HCT116 (cell line): ENCODE measurements at regions not wholly inside any gene's neighbourhood (a gene's known extent, or its start where the extent isn't known, plus 50 kb on each side); places are given as distances from the start of the nearest gene placed in this dataset.

Experiments
- ATAC-seq: fragments of 200-7000 bp; cut with Tn5 transposase; 2 replicates; pipeline ENCODE4 v1.9.1; 2020; ENCODE audit warnings: mild to moderate bottlenecking, moderate library complexity
- BruUV-seq: library from RNA; stranded (reverse); fragments of 400-500 nt; replicated peaks from 2 replicates; lab custom pipeline; 2021; lab: Mats Ljungman, UMichigan
- CTCF ChIA-PET: fragments of 300-600 bp; sonication (Branson Sonifier 250); formaldehyde crosslinking; loops from one replicate; lab custom pipeline; 2021; ENCODE audit warnings: antibody characterized with exemption; lab: Charles Lee
- POLR2A ChIA-PET: fragments of 300-600, 350-600 bp; sonication (Branson Sonifier 250); formaldehyde crosslinking; loops from one replicate; lab custom pipeline; 2021; ENCODE audit warnings: antibody characterized with exemption; lab: Charles Lee
- RAD21 ChIA-PET, 2 experiments: fragments of 300-600 bp; sonication (Branson Sonifier 250); formaldehyde crosslinking; loops; one replicate each; lab custom pipeline; 2023; ENCODE audit warnings: low total read pairs in 2 of 2; ENCODE audit not compliant: uncharacterized antibody in 2 of 2, unreplicated experiment in 2 of 2, low non-redundant PET in 1 of 2; lab: Charles Lee
- DNase-seq: peaks from one replicate; pipeline ENCODE4 v3.0.0-alpha.2; 2010; ENCODE audit warnings: low read depth, low spot score
- H2AFZ ChIP-seq: fragments of 200-600 bp; shearing (Covaris generic), sonication (generic); 2 replicates; pipeline ENCODE4 v1.6.1; 2017; ENCODE audit warnings: low read depth, mixed run types, mixed read lengths, antibody characterized with exemption, low read length; ENCODE audit not compliant: poor library complexity, severe bottlenecking
- H3K27ac ChIP-seq: 2 replicates; pipeline ENCODE4 v1.5.1; 2012; ENCODE audit warnings: low read depth, low read length
- H3K27me3 ChIP-seq: fragments of 200-600 bp; sonication (generic); 2 replicates; pipeline ENCODE4 v1.6.1; 2016; ENCODE audit warnings: mixed run types, low read length, mixed read lengths; ENCODE audit not compliant: insufficient read depth
- H3K36me3 ChIP-seq, 2 experiments: fragments of 200-500 bp in 1 of 2; fragments of 200-600 bp in 1 of 2; sonication (Bioruptor generic) in 1 of 2; sonication (generic) in 1 of 2; 2 replicates each; pipeline versions ENCODE4 v1.5.1 to v1.6.1; 2014 to 2016; ENCODE audit warnings: low read length in 2 of 2, inconsistent platforms in 1 of 2, mixed read lengths in 1 of 2, mixed run types in 1 of 2; ENCODE audit not compliant: insufficient read depth in 2 of 2, control insufficient read depth in 1 of 2
- H3K4me1 ChIP-seq, 2 experiments: fragments of 200-600 bp in 1 of 2; sonication (generic) in 1 of 2; 2 replicates each; pipeline versions ENCODE4 v1.5.1 to v1.6.1; 2012 to 2017; ENCODE audit warnings: low read length in 2 of 2, inconsistent platforms in 1 of 2, mild to moderate bottlenecking in 1 of 2, mixed read lengths in 1 of 2, mixed run types in 1 of 2, moderate library complexity in 1 of 2; ENCODE audit not compliant: insufficient read depth in 2 of 2, control insufficient read depth in 1 of 2
- H3K4me2 ChIP-seq: fragments of 200-600 bp; sonication (generic); 2 replicates; pipeline ENCODE4 v1.6.1; 2017; ENCODE audit warnings: mixed run types, low read length, mixed read lengths
- H3K4me3 ChIP-seq, 2 experiments: fragments of 200-600 bp in 1 of 2; sonication (generic) in 1 of 2; replicated peaks in 1 of 2; 2 replicates each; pipeline ENCODE4 v1.5.1; 2011 to 2016; ENCODE audit warnings: low read length in 2 of 2, control low read depth in 1 of 2, low read depth in 1 of 2, mild to moderate bottlenecking in 1 of 2, mixed read lengths in 1 of 2, mixed run types in 1 of 2
- H3K79me2 ChIP-seq: fragments of 200-600 bp; sonication (generic); 2 replicates; pipeline ENCODE4 v1.6.1; 2017; ENCODE audit warnings: mild to moderate bottlenecking, mixed run types, low read length, moderate library complexity, mixed read lengths; ENCODE audit not compliant: insufficient read depth
- H3K9ac ChIP-seq: fragments of 200-600 bp; sonication (generic); 2 replicates; pipeline ENCODE4 v1.6.1; 2016; ENCODE audit warnings: low read length, mixed read lengths
- H3K9me2 ChIP-seq: fragments of 200-600 bp; sonication (generic), shearing (Covaris generic); 2 replicates; pipeline ENCODE4 v1.6.1; 2017; ENCODE audit warnings: mixed run types, mild to moderate bottlenecking, moderate library complexity; ENCODE audit not compliant: insufficient read depth
- H3K9me3 ChIP-seq, 2 experiments: fragments of 200-500 bp in 1 of 2; fragments of 200-600 bp in 1 of 2; sonication (Bioruptor generic) in 1 of 2; sonication (generic) in 1 of 2; 2 replicates each; pipeline ENCODE4 v1.6.1; 2014 to 2017; ENCODE audit warnings: low read length in 2 of 2, mixed read lengths in 2 of 2, inconsistent platforms in 1 of 2, low read depth in 1 of 2, mild to moderate bottlenecking in 1 of 2, mixed run types in 1 of 2, moderate library complexity in 1 of 2; ENCODE audit not compliant: control insufficient read depth in 1 of 2, insufficient read depth in 1 of 2
- H4K20me1 ChIP-seq: fragments of 200-600 bp; sonication (generic), shearing (Covaris generic); 2 replicates; pipeline ENCODE4 v1.6.1; 2017; ENCODE audit warnings: mixed run types, mild to moderate bottlenecking, moderate library complexity; ENCODE audit not compliant: insufficient read depth
- CBX3 ChIP-seq: IDR thresholded peaks from 2 replicates; pipeline ENCODE4 v1.6.1; 2012; ENCODE audit warnings: low read depth
- EGR1 ChIP-seq: IDR thresholded peaks from 2 replicates; pipeline ENCODE4 v1.6.1; 2012; ENCODE audit warnings: low read depth
- FOSL1 ChIP-seq: IDR thresholded peaks from 2 replicates; pipeline ENCODE4 v1.6.1; 2012; ENCODE audit warnings: low read depth
- JUND ChIP-seq: IDR thresholded peaks from 2 replicates; pipeline ENCODE4 v1.6.1; 2012
- RAD21 ChIP-seq: IDR thresholded peaks from 2 replicates; pipeline ENCODE4 v1.6.1; 2012; ENCODE audit warnings: low read depth, mild to moderate bottlenecking
- REST ChIP-seq: IDR thresholded peaks from 2 replicates; pipeline ENCODE4 v1.6.1; 2012; ENCODE audit warnings: low read depth
- SP1 ChIP-seq: IDR thresholded peaks from 2 replicates; pipeline ENCODE4 v1.6.1; 2012; ENCODE audit warnings: low read depth
- TCF7L2 ChIP-seq: IDR thresholded peaks from 2 replicates; pipeline ENCODE4 v1.7.0; 2011; ENCODE audit warnings: borderline replicate concordance, inconsistent platforms; ENCODE audit not compliant: insufficient read depth, insufficient read length; ENCODE audit errors: extremely low read depth
- ZFX ChIP-seq: fragments of 450-650 bp; IDR thresholded peaks from 2 replicates; pipeline ENCODE4 v1.6.1; 2017
- ZNF274 ChIP-seq: fragments of 200-500 bp; sonication (Bioruptor generic); IDR thresholded peaks from 2 replicates; pipeline ENCODE4 v1.6.1; 2014; ENCODE audit warnings: mild to moderate bottlenecking, low read depth, low read length, inconsistent platforms
- intact Hi-C: fragments of 100-400 bp; cut with micrococcal nuclease; formaldehyde crosslinking; loops from 2 replicates; pipeline ENCODE4 v1.10.0; 2022
- TF ChIP-seq, protein P1 (sequence below): IDR thresholded peaks from 2 replicates; pipeline ENCODE4 v1.6.1; 2012

- no peaks in the 10 kb centered on the region for H3K9me2 ChIP-seq
- TF ChIP-seq CBX3 (no peak), RAD21 (no peak), JUND (no peak), ZFX (no peak), TCF7L2 (no peak), REST (no peak), FOSL1 (no peak), SP1 (no peak), EGR1 (no peak), ZNF274 (no peak)
- TF ChIP-seq, protein P1, sequence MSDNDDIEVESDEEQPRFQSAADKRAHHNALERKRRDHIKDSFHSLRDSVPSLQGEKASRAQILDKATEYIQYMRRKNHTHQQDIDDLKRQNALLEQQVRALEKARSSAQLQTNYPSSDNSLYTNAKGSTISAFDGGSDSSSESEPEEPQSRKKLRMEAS: no peak
- H3K4me1 ChIP-seq: no peaks in the 10 kb centered on the region
- H3K9ac ChIP-seq: no peak overlapping the region
- ATAC-seq (no peak), DNase-seq (no peak)
- ChIA-PET CTCF (no interaction called here), POLR2A (no interaction called here), RAD21 (no interaction called here)
- BruUV-seq: no TSS peak
- no peak overlapping the region for H3K4me2 ChIP-seq
- no peaks in the 10 kb centered on the region for H4K20me1 ChIP-seq
- H3K27ac ChIP-seq: no peak overlapping the region
- peaks cover 5% of the 10 kb centered on the region; the same call in 1 of the 2 replicates for H3K27me3 ChIP-seq
- no peaks in the 10 kb centered on the region for H3K79me2 ChIP-seq
- no peak overlapping the region for H2AFZ ChIP-seq
- no peaks in the 10 kb centered on the region for H3K9me3 ChIP-seq
- no peaks in the 10 kb centered on the region for H3K36me3 ChIP-seq
- intact Hi-C loops: loop anchor here (10.0 kb wide), 1 partner anchor 238 kb away; no protein-coding TSS in a partner anchor
- no peak overlapping the region for H3K4me3 ChIP-seq
Observed at GRCh38 chr3:73197187-73197586, 135.7 kb downstream of the EBLN2 start.
